ENCODE measurements at regions not wholly inside any gene's neighbourhood (a gene's known extent, or its start where the extent isn't known, plus 50 kb on each side); places are given as distances from the start of the nearest gene placed in this dataset.

DNA sequence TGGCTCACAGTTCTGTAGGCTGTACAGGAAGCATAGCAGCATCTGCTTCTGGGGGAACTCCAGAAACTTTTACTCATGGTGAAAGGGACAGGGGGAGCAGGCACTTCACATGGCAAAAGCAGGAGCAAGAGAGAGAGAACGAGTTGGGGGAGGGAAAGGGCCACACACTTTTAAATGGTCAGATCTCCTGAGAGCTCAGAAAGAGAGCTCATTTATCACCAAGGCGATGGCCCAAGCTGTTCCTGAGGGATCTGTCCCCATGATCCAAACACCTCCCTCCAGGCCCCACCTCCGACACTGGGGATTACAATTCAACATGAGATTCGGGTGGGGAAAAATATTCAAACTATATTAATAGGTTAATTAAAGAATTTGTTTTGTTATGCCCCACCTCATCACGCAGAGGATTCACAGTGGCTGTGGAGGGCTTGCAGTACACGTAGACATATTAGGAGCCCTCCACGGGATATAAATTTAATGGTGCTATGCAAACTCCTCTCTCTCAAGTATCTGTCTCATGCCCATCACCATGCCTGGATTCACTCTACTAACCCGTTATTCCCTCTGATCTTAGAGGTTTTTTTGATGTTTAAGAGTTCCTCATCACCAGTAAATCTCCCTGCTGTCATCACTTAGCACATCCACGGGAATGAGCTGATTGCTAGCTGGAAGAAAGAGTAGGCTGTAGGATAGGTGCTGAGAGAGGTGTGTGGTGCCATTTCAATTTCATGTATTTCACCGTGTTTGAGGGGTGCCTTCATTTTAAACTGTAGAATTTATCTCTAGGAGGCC lies 84.5 kb upstream of the ARHGAP28 start:
- peaks cover 0 to 2% of the 10 kb centered on the region in 2 experiments; a peak in 1 of 5 replicates for H3K27me3 ChIP-seq (ENCODE audit: control insufficient read depth in 1 of 2, insufficient read depth in 2 of 2, low read length in 2 of 2)
- TF ChIP-seq ZNF230 (CRISPR knock-in tag; IDR thresholded peaks at IDR 0.05) (no peak), NFATC3 (CRISPR knock-in tag; IDR thresholded peaks at IDR 0.05) (no peak), MTF2 (CRISPR knock-in tag; IDR thresholded peaks at IDR 0.05; ENCODE audit: borderline replicate concordance) (no peak), HNRNPK (IDR thresholded peaks at IDR 0.05; ENCODE audit: low read depth, low read length, poor library complexity, severe bottlenecking) (no peak)
- TF ChIP-seq, protein P1, sequence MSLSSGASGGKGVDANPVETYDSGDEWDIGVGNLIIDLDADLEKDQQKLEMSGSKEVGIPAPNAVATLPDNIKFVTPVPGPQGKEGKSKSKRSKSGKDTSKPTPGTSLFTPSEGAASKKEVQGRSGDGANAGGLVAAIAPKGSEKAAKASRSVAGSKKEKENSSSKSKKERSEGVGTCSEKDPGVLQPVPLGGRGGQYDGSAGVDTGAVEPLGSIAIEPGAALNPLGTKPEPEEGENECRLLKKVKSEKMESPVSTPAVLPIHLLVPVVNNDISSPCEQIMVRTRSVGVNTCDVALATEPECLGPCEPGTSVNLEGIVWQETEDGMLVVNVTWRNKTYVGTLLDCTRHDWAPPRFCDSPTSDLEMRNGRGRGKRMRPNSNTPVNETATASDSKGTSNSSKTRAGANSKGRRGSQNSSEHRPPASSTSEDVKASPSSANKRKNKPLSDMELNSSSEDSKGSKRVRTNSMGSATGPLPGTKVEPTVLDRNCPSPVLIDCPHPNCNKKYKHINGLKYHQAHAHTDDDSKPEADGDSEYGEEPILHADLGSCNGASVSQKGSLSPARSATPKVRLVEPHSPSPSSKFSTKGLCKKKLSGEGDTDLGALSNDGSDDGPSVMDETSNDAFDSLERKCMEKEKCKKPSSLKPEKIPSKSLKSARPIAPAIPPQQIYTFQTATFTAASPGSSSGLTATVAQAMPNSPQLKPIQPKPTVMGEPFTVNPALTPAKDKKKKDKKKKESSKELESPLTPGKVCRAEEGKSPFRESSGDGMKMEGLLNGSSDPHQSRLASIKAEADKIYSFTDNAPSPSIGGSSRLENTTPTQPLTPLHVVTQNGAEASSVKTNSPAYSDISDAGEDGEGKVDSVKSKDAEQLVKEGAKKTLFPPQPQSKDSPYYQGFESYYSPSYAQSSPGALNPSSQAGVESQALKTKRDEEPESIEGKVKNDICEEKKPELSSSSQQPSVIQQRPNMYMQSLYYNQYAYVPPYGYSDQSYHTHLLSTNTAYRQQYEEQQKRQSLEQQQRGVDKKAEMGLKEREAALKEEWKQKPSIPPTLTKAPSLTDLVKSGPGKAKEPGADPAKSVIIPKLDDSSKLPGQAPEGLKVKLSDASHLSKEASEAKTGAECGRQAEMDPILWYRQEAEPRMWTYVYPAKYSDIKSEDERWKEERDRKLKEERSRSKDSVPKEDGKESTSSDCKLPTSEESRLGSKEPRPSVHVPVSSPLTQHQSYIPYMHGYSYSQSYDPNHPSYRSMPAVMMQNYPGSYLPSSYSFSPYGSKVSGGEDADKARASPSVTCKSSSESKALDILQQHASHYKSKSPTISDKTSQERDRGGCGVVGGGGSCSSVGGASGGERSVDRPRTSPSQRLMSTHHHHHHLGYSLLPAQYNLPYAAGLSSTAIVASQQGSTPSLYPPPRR (CRISPR knock-in tag; IDR thresholded peaks at IDR 0.05; ENCODE audit: borderline replicate concordance), result no peak
- TF ChIP-seq, protein P2, sequence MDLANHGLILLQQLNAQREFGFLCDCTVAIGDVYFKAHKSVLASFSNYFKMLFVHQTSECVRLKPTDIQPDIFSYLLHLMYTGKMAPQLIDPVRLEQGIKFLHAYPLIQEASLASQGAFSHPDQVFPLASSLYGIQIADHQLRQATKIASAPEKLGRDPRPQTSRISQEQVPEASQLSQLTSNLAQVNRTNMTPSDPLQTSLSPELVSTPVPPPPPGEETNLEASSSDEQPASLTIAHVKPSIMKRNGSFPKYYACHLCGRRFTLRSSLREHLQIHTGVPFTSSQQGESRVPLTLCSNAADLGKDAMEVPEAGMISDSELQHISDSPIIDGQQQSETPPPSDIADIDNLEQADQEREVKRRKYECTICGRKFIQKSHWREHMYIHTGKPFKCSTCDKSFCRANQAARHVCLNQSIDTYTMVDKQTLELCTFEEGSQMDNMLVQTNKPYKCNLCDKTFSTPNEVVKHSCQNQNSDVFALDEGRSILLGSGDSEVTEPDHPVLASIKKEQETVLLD (CRISPR knock-in tag; IDR thresholded peaks at IDR 0.05; ENCODE audit: low read depth), result no peak
- ChIA-PET CTCF (ENCODE audit: low intra/inter-chr PET ratio, low total read pairs) (no interaction called here), POLR2A (no interaction called here)
- no peak overlapping the region for H3K27ac ChIP-seq (ENCODE audit: extremely low read length, insufficient read depth, low read length)
- H3K9ac ChIP-seq (ENCODE audit: insufficient read depth, low read depth, low read length), result no peak overlapping the region
- ATAC-seq (no peak), FAIRE-seq (no peak), DNase-seq (ENCODE audit: low spot score) (no peak)
- no peak overlapping the region for H3K4me3 ChIP-seq (replicated peaks in 1 of 3; ENCODE audit: insufficient read depth in 1 of 3, low read depth in 2 of 3, low read length in 3 of 3)
- in situ Hi-C loops (cut with HindIII; ENCODE audit: extremely low pct_ligation_motif_present, low pct_unique_long_range_greater_than_20kb), result no loop called here
- BruUV-seq (replicated peaks), result no TSS peak
- intact Hi-C loops (cut with micrococcal nuclease; ENCODE audit: unreplicated experiment), result loop anchor here (10.0 kb wide), 1 partner anchor 190 kb away; no protein-coding TSS in a partner anchor
- peaks cover 6% of the 10 kb centered on the region; the same call in 1 of the 2 replicates for H3K4me1 ChIP-seq (ENCODE audit: insufficient read depth, low read length)
- no peaks in the 10 kb centered on the region for H3K36me3 ChIP-seq (replicated peaks in 1 of 2; ENCODE audit: control insufficient read depth in 1 of 2, insufficient read depth in 2 of 2, low read length in 2 of 2)
- no peak overlapping the region for H3K4me2 ChIP-seq (ENCODE audit: low read depth, low read length)
- no peaks in the 10 kb centered on the region for H3K9me3 ChIP-seq (ENCODE audit: low read length)
- WGBS (ENCODE audit: low lambda C conversion rate), result 14% methylated on average over 10 of the region's 10 CpGs
- no peaks in the 10 kb centered on the region for H3K79me2 ChIP-seq (ENCODE audit: insufficient read depth, low read length)
- no peak overlapping the region for H2AFZ ChIP-seq (ENCODE audit: low read length)
- no peaks in the 10 kb centered on the region for H4K20me1 ChIP-seq (ENCODE audit: insufficient read depth, low read length)
